ENCODE measurements at regions not wholly inside any gene's neighbourhood (a gene's known extent, or its start where the extent isn't known, plus 50 kb on each side); places are given as distances from the start of the nearest gene placed in this dataset.

DNA sequence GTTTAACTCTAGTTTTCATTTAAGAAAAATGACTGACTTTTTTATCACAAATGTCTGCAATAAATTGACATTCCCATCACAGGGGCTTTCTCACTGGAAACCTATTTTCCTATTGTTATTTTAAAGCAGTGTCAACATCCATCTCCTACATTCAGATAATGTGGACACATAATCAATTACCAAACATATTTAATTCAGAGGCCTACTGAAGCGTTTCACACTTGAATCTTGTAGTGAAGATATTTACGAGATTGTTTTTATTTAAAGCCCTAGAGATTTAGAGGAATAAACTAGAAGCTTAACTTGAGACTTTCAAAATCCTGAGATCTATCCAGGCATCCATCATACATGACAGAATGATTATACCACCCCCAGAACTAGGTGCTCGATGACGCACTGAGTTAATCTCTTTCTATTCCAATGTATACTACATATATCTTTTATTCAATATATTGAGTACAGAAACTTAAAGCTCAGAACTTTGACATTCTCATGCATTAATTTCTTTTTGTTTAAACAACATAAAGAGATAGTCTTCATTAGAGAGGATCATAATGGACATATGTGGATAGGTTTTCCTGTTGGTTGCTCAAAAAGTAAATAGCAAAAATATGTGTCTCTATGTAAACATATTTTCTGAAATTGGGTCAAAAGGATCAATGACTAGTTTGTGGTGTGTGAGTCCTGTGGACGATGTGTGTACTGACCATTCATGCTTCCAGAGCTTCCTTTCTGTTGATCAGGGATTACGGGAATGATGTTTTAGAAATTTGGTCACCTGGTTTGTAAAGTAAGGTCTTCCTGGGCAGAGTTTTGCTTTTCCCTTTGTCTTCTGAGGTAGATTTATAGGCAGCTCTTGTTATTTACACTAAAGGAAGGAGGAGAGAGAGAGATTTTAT is 171.5 kb upstream of the HMCN1 start:
- TF ChIP-seq, protein P1, sequence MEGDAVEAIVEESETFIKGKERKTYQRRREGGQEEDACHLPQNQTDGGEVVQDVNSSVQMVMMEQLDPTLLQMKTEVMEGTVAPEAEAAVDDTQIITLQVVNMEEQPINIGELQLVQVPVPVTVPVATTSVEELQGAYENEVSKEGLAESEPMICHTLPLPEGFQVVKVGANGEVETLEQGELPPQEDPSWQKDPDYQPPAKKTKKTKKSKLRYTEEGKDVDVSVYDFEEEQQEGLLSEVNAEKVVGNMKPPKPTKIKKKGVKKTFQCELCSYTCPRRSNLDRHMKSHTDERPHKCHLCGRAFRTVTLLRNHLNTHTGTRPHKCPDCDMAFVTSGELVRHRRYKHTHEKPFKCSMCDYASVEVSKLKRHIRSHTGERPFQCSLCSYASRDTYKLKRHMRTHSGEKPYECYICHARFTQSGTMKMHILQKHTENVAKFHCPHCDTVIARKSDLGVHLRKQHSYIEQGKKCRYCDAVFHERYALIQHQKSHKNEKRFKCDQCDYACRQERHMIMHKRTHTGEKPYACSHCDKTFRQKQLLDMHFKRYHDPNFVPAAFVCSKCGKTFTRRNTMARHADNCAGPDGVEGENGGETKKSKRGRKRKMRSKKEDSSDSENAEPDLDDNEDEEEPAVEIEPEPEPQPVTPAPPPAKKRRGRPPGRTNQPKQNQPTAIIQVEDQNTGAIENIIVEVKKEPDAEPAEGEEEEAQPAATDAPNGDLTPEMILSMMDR (IDR thresholded peaks at IDR 0.05) = no peak
- TF ChIP-seq POLR2A (IDR thresholded peaks at IDR 0.05) = no peak
